ENCODE measurements at regions not wholly inside any gene's neighbourhood (a gene's known extent, or its start where the extent isn't known, plus 50 kb on each side); places are given as distances from the start of the nearest gene placed in this dataset.

GRCh38 chrX:122091571-122091970, 1044.2 kb downstream of the GLUD2 start:
- TF ChIP-seq POLR2A (IDR thresholded peaks at IDR 0.05) = no peak
- TF ChIP-seq CTCF (IDR thresholded peaks at IDR 0.05 in 8 of 11, conservative IDR thresholded peaks at IDR 0.05 in 3 of 11) = no peak

Measured in spleen (tissue), 7 donors.